ENCODE measurements at regions not wholly inside any gene's neighbourhood (a gene's known extent, or its start where the extent isn't known, plus 50 kb on each side); places are given as distances from the start of the nearest gene placed in this dataset.

DNA sequence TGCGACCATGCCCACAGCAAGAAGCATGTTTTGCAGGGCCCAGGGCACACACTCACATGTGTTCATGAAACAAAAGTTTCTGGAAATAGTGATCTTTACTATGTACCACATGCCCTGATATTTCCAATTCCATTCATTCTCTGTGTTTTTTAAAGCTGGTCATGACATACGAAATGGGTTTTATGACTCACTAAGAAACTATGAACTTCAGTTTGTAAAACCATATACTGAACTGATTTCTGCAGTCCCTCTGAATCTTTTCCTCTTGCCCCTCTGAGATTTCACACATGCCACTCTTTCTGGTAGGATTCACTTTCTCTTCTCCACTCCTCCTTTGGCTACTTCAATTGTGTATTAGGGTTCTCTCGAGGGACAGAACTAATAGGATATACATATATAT lies 416.1 kb upstream of the TRPC7 start:
- TF ChIP-seq POLR2A (IDR thresholded peaks at IDR 0.05; ENCODE audit: low read depth, low read length), result no peak
- TF ChIP-seq SPI1 (IDR thresholded peaks at IDR 0.05; ENCODE audit: low read depth, low read length), result no peak
- no peak for TF ChIP-seq TAF1 (IDR thresholded peaks at IDR 0.05; ENCODE audit: low read depth, low read length)
- TF ChIP-seq POLR2AphosphoS5 (IDR thresholded peaks at IDR 0.05; ENCODE audit: low read depth, low read length), result no peak
- TF ChIP-seq POU2F2 (IDR thresholded peaks at IDR 0.05; ENCODE audit: low read depth, low read length), result no peak

All from GM12891 (cell line).